ENCODE measurements at regions not wholly inside any gene's neighbourhood (a gene's known extent, or its start where the extent isn't known, plus 50 kb on each side); places are given as distances from the start of the nearest gene placed in this dataset.

- TF ChIP-seq TAF1 (IDR thresholded peaks at IDR 0.05; ENCODE audit: borderline replicate concordance, low read depth, low read length) (no peak), EZH2phosphoT487 (IDR thresholded peaks at IDR 0.05; ENCODE audit: borderline replicate concordance, low read depth) (no peak), CTCF (IDR thresholded peaks at IDR 0.05) (no peak), MXI1 (IDR thresholded peaks at IDR 0.05; ENCODE audit: low read depth, low read length) (no peak), NFIC (IDR thresholded peaks at IDR 0.05; ENCODE audit: borderline replicate concordance) (no peak), TCF12 (IDR thresholded peaks at IDR 0.05) (no peak)
These were observed 125.2 kb upstream of the USP9X start for GRCh38 chrX:40960041-40960440.
